ENCODE measurements at regions not wholly inside any gene's neighbourhood (a gene's known extent, or its start where the extent isn't known, plus 50 kb on each side); places are given as distances from the start of the nearest gene placed in this dataset.

DNA sequence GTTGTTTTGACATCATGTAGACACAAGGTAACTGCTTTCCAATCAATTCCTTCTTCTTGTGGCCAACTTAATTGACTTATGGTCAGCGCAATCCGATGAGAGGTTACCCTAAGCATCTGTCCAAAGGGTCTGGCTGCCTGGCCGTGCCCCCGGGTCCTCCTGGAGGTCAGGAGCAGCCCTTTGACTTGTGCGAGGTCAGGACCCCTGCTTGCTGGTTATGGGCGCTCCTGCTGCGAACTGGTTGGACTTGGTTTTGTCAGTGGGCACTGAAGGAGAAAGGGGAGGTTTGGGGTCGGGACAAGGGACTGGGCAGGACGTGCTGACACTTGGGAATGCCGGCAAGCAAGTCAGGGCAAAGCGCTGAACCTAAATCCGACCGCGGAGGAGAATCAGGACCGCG lies 215.6 kb downstream of the QKI start:
- no peak for TF ChIP-seq EZH2 (optimal IDR thresholded peaks at IDR 0.05; ENCODE audit: low read depth, low read length)
- TF ChIP-seq, protein P1, sequence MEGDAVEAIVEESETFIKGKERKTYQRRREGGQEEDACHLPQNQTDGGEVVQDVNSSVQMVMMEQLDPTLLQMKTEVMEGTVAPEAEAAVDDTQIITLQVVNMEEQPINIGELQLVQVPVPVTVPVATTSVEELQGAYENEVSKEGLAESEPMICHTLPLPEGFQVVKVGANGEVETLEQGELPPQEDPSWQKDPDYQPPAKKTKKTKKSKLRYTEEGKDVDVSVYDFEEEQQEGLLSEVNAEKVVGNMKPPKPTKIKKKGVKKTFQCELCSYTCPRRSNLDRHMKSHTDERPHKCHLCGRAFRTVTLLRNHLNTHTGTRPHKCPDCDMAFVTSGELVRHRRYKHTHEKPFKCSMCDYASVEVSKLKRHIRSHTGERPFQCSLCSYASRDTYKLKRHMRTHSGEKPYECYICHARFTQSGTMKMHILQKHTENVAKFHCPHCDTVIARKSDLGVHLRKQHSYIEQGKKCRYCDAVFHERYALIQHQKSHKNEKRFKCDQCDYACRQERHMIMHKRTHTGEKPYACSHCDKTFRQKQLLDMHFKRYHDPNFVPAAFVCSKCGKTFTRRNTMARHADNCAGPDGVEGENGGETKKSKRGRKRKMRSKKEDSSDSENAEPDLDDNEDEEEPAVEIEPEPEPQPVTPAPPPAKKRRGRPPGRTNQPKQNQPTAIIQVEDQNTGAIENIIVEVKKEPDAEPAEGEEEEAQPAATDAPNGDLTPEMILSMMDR (IDR thresholded peaks at IDR 0.05; ENCODE audit: low read length), result no peak

Measured in MM.1S (cell line).